Coronary artery (tissue), 2 donors: ENCODE measurements at regions not wholly inside any gene's neighbourhood (a gene's known extent, or its start where the extent isn't known, plus 50 kb on each side); places are given as distances from the start of the nearest gene placed in this dataset.
"Not testable (repeated sequence)": the region's sequence is repeated elsewhere in the genome, so short reads cannot be mapped to it uniquely, and the experiment has no call there.

ENCODE experiments used
- DNase-seq: peaks from one replicate; pipeline ENCODE4 v3.0.0-alpha.2; 2017; ENCODE audit warnings: low spot score
- H3K27ac ChIP-seq, 2 donors: fragments of 200-600 bp; sonication (generic); one replicate each; pipeline ENCODE4 v1.5.1; 2016 to 2019
- H3K4me3 ChIP-seq: fragments of 200-600 bp; sonication (generic); 2 replicates; pipeline ENCODE4 v1.5.1; 2016; ENCODE audit warnings: mild to moderate bottlenecking, moderate library complexity
- CTCF ChIP-seq: fragments of 200-600 bp; sonication (generic); IDR thresholded peaks from one replicate; pipeline ENCODE4 v1.5.1; 2019; ENCODE audit warnings: antibody characterized with exemption

GRCh38 chr5:119694284-119694683 lies 64.9 kb downstream of the FAM170A start:
- no peak for TF ChIP-seq CTCF
- Histone ChIP-seq H3K27ac (no peak overlapping the region), H3K4me3 (no peak overlapping the region)

GRCh38 chr5:119706049-119706448 lies 76.7 kb downstream of the FAM170A start:
- Histone ChIP-seq H3K4me3 (no peak overlapping the region), H3K27ac (no peak overlapping the region)
- no peak for TF ChIP-seq CTCF
- no peak for DNase-seq

More at GRCh38 chr5:119694284-119694683, 64.9 kb downstream of the FAM170A start:
- DNase-seq = no peak

- no peak overlapping the region for H3K27ac ChIP-seq
- DNase-seq = no peak
Measured at GRCh38 chr5:119708076-119708790, 78.9 kb downstream of the FAM170A start.

GRCh38 chr5:119721775-119722174 lies 92.4 kb downstream of the FAM170A start:
- Histone ChIP-seq H3K4me3 (no peak overlapping the region), H3K27ac (no peak overlapping the region)
- no peak for DNase-seq
- no peak for TF ChIP-seq CTCF

More at GRCh38 chr5:119708076-119708790, 78.9 kb downstream of the FAM170A start:
- no peak for TF ChIP-seq CTCF
- no peak overlapping the region for H3K4me3 ChIP-seq

GRCh38 chr5:119725291-119725690 lies 95.9 kb downstream of the FAM170A start:
- H3K27ac ChIP-seq, H3K4me3 ChIP-seq, DNase-seq: not testable (repeated sequence)

GRCh38 chr5:119726544-119726943 lies 97.2 kb downstream of the FAM170A start:
- Histone ChIP-seq H3K27ac (no peak overlapping the region), H3K4me3 (no peak overlapping the region)
- DNase-seq = no peak
- no peak for TF ChIP-seq CTCF

- H3K4me3 ChIP-seq = no peak overlapping the region
- no peak for TF ChIP-seq CTCF
Measured at GRCh38 chr5:119740225-119740624, 110.9 kb downstream of the FAM170A start.

More at GRCh38 chr5:119740225-119740624, 110.9 kb downstream of the FAM170A start:
- no peak overlapping the region for H3K27ac ChIP-seq
- no peak for DNase-seq
